Uterus (tissue), 3 donors: ENCODE measurements at regions not wholly inside any gene's neighbourhood (a gene's known extent, or its start where the extent isn't known, plus 50 kb on each side); places are given as distances from the start of the nearest gene placed in this dataset.

ENCODE experiments used
- DNase-seq, 2 donors: peaks; one replicate each; pipeline ENCODE4 v3.0.0-alpha.2; 2019 to 2020
- H3K27ac ChIP-seq, 2 donors: fragments of 200-600 bp; sonication (generic); 1 replicate in 1 of 2; 2 replicates in 1 of 2; pipeline ENCODE4 v1.5.1; 2016 to 2018
- H3K27me3 ChIP-seq, 2 donors: fragments of 200-600 bp; sonication (generic); one replicate each; pipeline ENCODE4 v1.5.1; 2018 to 2019; ENCODE audit warnings: control low read depth in 1 of 2
- H3K36me3 ChIP-seq, 2 donors: fragments of 200-600 bp; sonication (generic); one replicate each; pipeline ENCODE4 v1.5.1; 2019; ENCODE audit warnings: control low read depth in 1 of 2
- H3K4me1 ChIP-seq, 2 donors: fragments of 200-600 bp; sonication (generic); one replicate each; pipeline ENCODE4 v1.5.1; 2018 to 2019; ENCODE audit warnings: control low read depth in 1 of 2
- H3K4me3 ChIP-seq, 2 donors: fragments of 200-600 bp; sonication (generic); 1 replicate in 1 of 2; 2 replicates in 1 of 2; pipeline ENCODE4 v1.5.1; 2018 to 2019; ENCODE audit warnings: mild to moderate bottlenecking in 1 of 2
- H3K9me3 ChIP-seq, 2 donors: fragments of 200-600 bp; sonication (generic); one replicate each; pipeline ENCODE4 v1.5.1; 2019; ENCODE audit warnings: control low read depth in 1 of 2
- CTCF ChIP-seq, 4 experiments: fragments of 200-600 bp in 2 of 4; fragments of 450-650 bp in 2 of 4; sonication (generic) in 2 of 4; IDR thresholded peaks; one replicate each; pipeline ENCODE4 v1.5.1; 2016 to 2019; ENCODE audit warnings: antibody characterized with exemption in 4 of 4, mild to moderate bottlenecking in 2 of 4, moderate library complexity in 1 of 4
- POLR2A ChIP-seq, 2 donors: fragments of 450-650 bp; IDR thresholded peaks; one replicate each; pipeline ENCODE4 v1.6.1; 2016; ENCODE audit warnings: antibody characterized with exemption in 2 of 2, mild to moderate bottlenecking in 1 of 2, moderate library complexity in 1 of 2
- intact Hi-C: fragments of 100-400 bp; cut with DNase I; formaldehyde crosslinking; loops from one replicate; pipeline ENCODE4 v1.15.1; 2023; ENCODE audit warnings: low total_unique reads
- donor health status: DM: yes; HTN: yes; CAD: no.

- H3K9me3 ChIP-seq: no peaks in the 10 kb centered on the region
- H3K27me3 ChIP-seq: no peaks in the 10 kb centered on the region
- intact Hi-C loops: no loop called here
- H3K4me1 ChIP-seq: no peaks in the 10 kb centered on the region
- TF ChIP-seq CTCF (IDR thresholded peaks at IDR 0.05) (peak in 2 of 4 experiments; percentile 13 to 21), POLR2A (IDR thresholded peaks at IDR 0.05) (no peak)
- H3K4me3 ChIP-seq: no peak overlapping the region
- no peak overlapping the region for H3K27ac ChIP-seq
- no peaks in the 10 kb centered on the region for H3K36me3 ChIP-seq
- DNase-seq: no peak
Observed at GRCh38 chr3:152937234-152937633, 102.3 kb downstream of the P2RY1 start.

GRCh38 chr3:152938974-152939636 lies 104.2 kb downstream of the P2RY1 start:
- H3K4me3 ChIP-seq: no peak overlapping the region
- H3K36me3 ChIP-seq: no peaks in the 10 kb centered on the region
- H3K9me3 ChIP-seq: no peaks in the 10 kb centered on the region
- DNase-seq: no peak
- no peak overlapping the region for H3K27ac ChIP-seq
- H3K27me3 ChIP-seq: no peaks in the 10 kb centered on the region
- intact Hi-C loops: no loop called here
- TF ChIP-seq POLR2A (IDR thresholded peaks at IDR 0.05) (no peak), CTCF (IDR thresholded peaks at IDR 0.05) (no peak)
- H3K4me1 ChIP-seq: no peaks in the 10 kb centered on the region

- Histone ChIP-seq H3K27ac (no peak overlapping the region), H3K4me3 (no peak overlapping the region), H3K4me1 (no peaks in the 10 kb centered on the region), H3K9me3 (no peaks in the 10 kb centered on the region), H3K27me3 (no peaks in the 10 kb centered on the region), H3K36me3 (no peaks in the 10 kb centered on the region)
- intact Hi-C loops: no loop called here
- DNase-seq: no peak
- no peak for TF ChIP-seq POLR2A (IDR thresholded peaks at IDR 0.05)
Observed at GRCh38 chr3:152941859-152942258, 106.9 kb downstream of the P2RY1 start.

- intact Hi-C loops: no loop called here
- no peak for TF ChIP-seq POLR2A (IDR thresholded peaks at IDR 0.05)
- no peak for TF ChIP-seq CTCF (IDR thresholded peaks at IDR 0.05)
- Histone ChIP-seq H3K4me3 (no peak overlapping the region), H3K36me3 (no peaks in the 10 kb centered on the region), H3K27me3 (no peaks in the 10 kb centered on the region), H3K9me3 (no peaks in the 10 kb centered on the region), H3K4me1 (no peaks in the 10 kb centered on the region), H3K27ac (no peak overlapping the region)
- DNase-seq: no peak
Observed at GRCh38 chr3:152942366-152942765, 107.4 kb downstream of the P2RY1 start.

GRCh38 chr3:152943645-152944044 lies 108.7 kb downstream of the P2RY1 start:
- Histone ChIP-seq H3K27ac (no peak overlapping the region), H3K9me3 (no peaks in the 10 kb centered on the region), H3K4me3 (no peak overlapping the region), H3K36me3 (no peaks in the 10 kb centered on the region), H3K4me1 (no peaks in the 10 kb centered on the region), H3K27me3 (no peaks in the 10 kb centered on the region)
- intact Hi-C loops: no loop called here
- TF ChIP-seq POLR2A (IDR thresholded peaks at IDR 0.05) (no peak), CTCF (IDR thresholded peaks at IDR 0.05) (no peak)
- no peak for DNase-seq

- Histone ChIP-seq H3K4me1 (no peaks in the 10 kb centered on the region), H3K27me3 (no peaks in the 10 kb centered on the region), H3K4me3 (no peak overlapping the region), H3K9me3 (no peaks in the 10 kb centered on the region), H3K36me3 (no peaks in the 10 kb centered on the region), H3K27ac (no peak overlapping the region)
- DNase-seq: no peak
- intact Hi-C loops: no loop called here
- TF ChIP-seq POLR2A (IDR thresholded peaks at IDR 0.05) (no peak), CTCF (IDR thresholded peaks at IDR 0.05) (no peak)
Observed at GRCh38 chr3:152944671-152945070, 109.7 kb downstream of the P2RY1 start.
